Stomach (tissue), 8 donors: ENCODE measurements at regions not wholly inside any gene's neighbourhood (a gene's known extent, or its start where the extent isn't known, plus 50 kb on each side); places are given as distances from the start of the nearest gene placed in this dataset.

Experiments
- DNase-seq, 2 donors: peaks; one replicate each; pipeline versions ENCODE4 v3.0.0 to v3.0.0-alpha.2; 2013 to 2019
- H3K27ac ChIP-seq, 5 donors: fragments of 200-600 bp in 4 of 5; sonication (generic) in 4 of 5; one replicate each; pipeline ENCODE4 v1.5.1; 2013 to 2019; ENCODE audit warnings: mild to moderate bottlenecking in 1 of 5, moderate library complexity in 1 of 5
- H3K27me3 ChIP-seq, 3 donors: fragments of 200-600 bp; sonication (generic); one replicate each; pipeline ENCODE4 v1.5.1; 2017 to 2019; ENCODE audit warnings: mixed run types in 1 of 3
- H3K36me3 ChIP-seq, 4 donors: fragments of 200-600 bp; sonication (generic); 1 replicate in 3 of 4; 2 replicates in 1 of 4; pipeline ENCODE4 v1.5.1; 2016 to 2019
- H3K4me1 ChIP-seq, 4 donors: fragments of 200-600 bp; sonication (generic); one replicate each; pipeline ENCODE4 v1.5.1; 2016 to 2019
- H3K4me3 ChIP-seq, 4 donors: fragments of 200-600 bp; sonication (generic) in 3 of 4; one replicate each; pipeline ENCODE4 v1.5.1; 2016 to 2019; ENCODE audit warnings: mild to moderate bottlenecking in 1 of 4
- H3K9me3 ChIP-seq, 4 donors: fragments of 200-600 bp; sonication (generic); one replicate each; pipeline ENCODE4 v1.5.1; 2016 to 2019
- CTCF ChIP-seq, 7 experiments: fragments of 450-650 bp in 4 of 7; fragments of 200-600 bp in 3 of 7; sonication (generic) in 3 of 7; IDR thresholded peaks; one replicate each; pipeline ENCODE4 v1.5.1; 2016 to 2019; ENCODE audit warnings: antibody characterized with exemption in 7 of 7, control low read depth in 2 of 7, mild to moderate bottlenecking in 1 of 7
- EP300 ChIP-seq: sonication (generic); formaldehyde crosslinking; IDR thresholded peaks from one replicate; pipeline ENCODE4 v1.6.1; 2017; ENCODE audit warnings: antibody characterized with exemption
- POLR2A ChIP-seq, 4 donors: fragments of 450-650 bp; IDR thresholded peaks; one replicate each; pipeline ENCODE4 v1.6.1; 2016; ENCODE audit warnings: antibody characterized with exemption in 4 of 4, control low read depth in 2 of 4, mild to moderate bottlenecking in 1 of 4, moderate library complexity in 1 of 4
- POLR2AphosphoS5 ChIP-seq, 3 donors: sonication (generic); formaldehyde crosslinking; IDR thresholded peaks; one replicate each; pipeline ENCODE4 v1.6.1; 2016; ENCODE audit warnings: antibody characterized with exemption in 3 of 3
- WGBS, 5 donors: extraction: QIAGEN DNeasy Blood & Tissue Kit in 3 of 5; methylation state at CpG; one replicate each; pipeline versions ENCODE4 v1.1.5 to v1.1.7; 2013 to 2018; 5-methylcytosine and 5-hydroxymethylcytosine counted together
- intact Hi-C: fragments of 100-400 bp; cut with DNase I; formaldehyde crosslinking; loops from one replicate; pipeline ENCODE4 v1.15.1; 2023; ENCODE audit warnings: low total_unique reads
- donor health status: healthy with polysubstance abuse.
- donor health status: Bipolar disorder and iron deficiency.
- donor health status: healthy.

- H3K4me1 ChIP-seq: no peaks in the 10 kb centered on the region
- H3K36me3 ChIP-seq: no peaks in the 10 kb centered on the region
- no peaks in the 10 kb centered on the region for H3K9me3 ChIP-seq
- no peaks in the 10 kb centered on the region for H3K27me3 ChIP-seq
- DNase-seq: no peak
- H3K4me3 ChIP-seq: no peak overlapping the region
- intact Hi-C loops: no loop called here
- TF ChIP-seq POLR2AphosphoS5 (IDR thresholded peaks at IDR 0.05): no peak
- TF ChIP-seq EP300: no peak
- no peak overlapping the region for H3K27ac ChIP-seq
- 94 to 97% (median 95%) methylated on average over 11 of the region's 11 CpGs for WGBS, 5 donors
These were observed 122.0 kb upstream of the AHR start for GRCh38 chr7:17176371-17177032.

- no peak for TF ChIP-seq POLR2AphosphoS5 (IDR thresholded peaks at IDR 0.05)
- TF ChIP-seq POLR2A (IDR thresholded peaks at IDR 0.05): no peak
- TF ChIP-seq EP300: no peak
- TF ChIP-seq CTCF (IDR thresholded peaks at IDR 0.05): no peak
- intact Hi-C loops: no loop called here
- Histone ChIP-seq H3K4me1 (no peaks in the 10 kb centered on the region), H3K4me3 (no peak overlapping the region), H3K9me3 (no peaks in the 10 kb centered on the region), H3K36me3 (no peaks in the 10 kb centered on the region), H3K27me3 (no peaks in the 10 kb centered on the region), H3K27ac (no peak overlapping the region)
- WGBS, 5 donors: 78 to 93% (median 91%) methylated on average over 2 of the region's 2 CpGs
- no peak for DNase-seq
These were observed 119.9 kb upstream of the AHR start for GRCh38 chr7:17178545-17178944.

GRCh38 chr7:17181482-17181881, 117.0 kb upstream of the AHR start:
- no peaks in the 10 kb centered on the region for H3K27me3 ChIP-seq
- no peak for TF ChIP-seq POLR2AphosphoS5 (IDR thresholded peaks at IDR 0.05)
- TF ChIP-seq EP300: no peak
- no peak for TF ChIP-seq CTCF (IDR thresholded peaks at IDR 0.05)
- no peak for TF ChIP-seq POLR2A (IDR thresholded peaks at IDR 0.05)
- 83 to 90% (median 88%) methylated on average over 3 of the region's 3 CpGs for WGBS, 5 donors
- DNase-seq: no peak
- intact Hi-C loops: no loop called here
- peaks cover 0 to 8% (median 0%) of the 10 kb centered on the region in 4 donors for H3K4me1 ChIP-seq
- no peak overlapping the region for H3K4me3 ChIP-seq
- H3K9me3 ChIP-seq: no peaks in the 10 kb centered on the region
- no peak overlapping the region for H3K27ac ChIP-seq
- no peaks in the 10 kb centered on the region for H3K36me3 ChIP-seq

- H3K4me1 ChIP-seq: peaks cover 0 to 8% (median 0%) of the 10 kb centered on the region in 4 donors
- H3K36me3 ChIP-seq: no peaks in the 10 kb centered on the region
- peak overlapping the region in 2 of 5 donors; percentile 21 to 27 for H3K27ac ChIP-seq
- intact Hi-C loops: no loop called here
- WGBS, 5 donors: 55 to 69% (median 65%) methylated on average over 2 of the region's 2 CpGs
- no peak overlapping the region for H3K4me3 ChIP-seq
- DNase-seq: peak in 1 of 2 donors; percentile 11
- H3K27me3 ChIP-seq: no peaks in the 10 kb centered on the region
- peak in 2 of 3 donors; percentile 11 to 13 for TF ChIP-seq POLR2AphosphoS5 (IDR thresholded peaks at IDR 0.05)
- no peak for TF ChIP-seq CTCF (IDR thresholded peaks at IDR 0.05)
- no peaks in the 10 kb centered on the region for H3K9me3 ChIP-seq
These were observed 114.7 kb upstream of the AHR start for GRCh38 chr7:17183630-17184328.
